ENCODE measurements at regions not wholly inside any gene's neighbourhood (a gene's known extent, or its start where the extent isn't known, plus 50 kb on each side); places are given as distances from the start of the nearest gene placed in this dataset.

- no peak for DNase-seq
Observed at GRCh38 chr6:87847135-87847829, 145.2 kb upstream of the AKIRIN2 start.

- no peak for DNase-seq
Observed at GRCh38 chr6:87846434-87846833, 144.4 kb upstream of the AKIRIN2 start.

GRCh38 chr6:87840324-87840723 lies 138.3 kb upstream of the AKIRIN2 start:
- no peak for DNase-seq

- DNase-seq, result no peak
Observed at GRCh38 chr6:87837876-87838275, 135.8 kb upstream of the AKIRIN2 start.

GRCh38 chr6:87837444-87837843 lies 135.4 kb upstream of the AKIRIN2 start:
- DNase-seq, result no peak

- DNase-seq, result no peak
Observed at GRCh38 chr6:87832025-87832825, 130.2 kb upstream of the AKIRIN2 start.

GRCh38 chr6:87830907-87831306 lies 128.9 kb upstream of the AKIRIN2 start:
- DNase-seq, result no peak

GRCh38 chr6:87829622-87830121 lies 127.6 kb upstream of the AKIRIN2 start:
- no peak for DNase-seq

- DNase-seq, result no peak
Observed at GRCh38 chr6:87828044-87828443, 126.0 kb upstream of the AKIRIN2 start.

GRCh38 chr6:87827346-87827745 lies 125.3 kb upstream of the AKIRIN2 start:
- DNase-seq, result no peak

GRCh38 chr6:87826424-87826823 lies 124.4 kb upstream of the AKIRIN2 start:
- DNase-seq, result no peak

- no peak for DNase-seq
Observed at GRCh38 chr6:87825821-87826221, 123.8 kb upstream of the AKIRIN2 start.

- DNase-seq, result no peak
Observed at GRCh38 chr6:87824958-87825491, 123.0 kb upstream of the AKIRIN2 start.

- no peak for DNase-seq
Observed at GRCh38 chr6:87822011-87822410, 120.0 kb upstream of the AKIRIN2 start.

GRCh38 chr6:87820343-87820984 lies 118.4 kb upstream of the AKIRIN2 start:
- no peak for DNase-seq

GRCh38 chr6:87817183-87817582 lies 115.2 kb upstream of the AKIRIN2 start:
- DNase-seq, result no peak

GRCh38 chr6:87815449-87815848 lies 113.4 kb upstream of the AKIRIN2 start:
- DNase-seq, result no peak

GRCh38 chr6:87808005-87808757 lies 106.1 kb upstream of the AKIRIN2 start:
- DNase-seq, result peak in 1 of 2 experiments; percentile 38

- DNase-seq, result no peak
Observed at GRCh38 chr6:87807475-87807874, 105.4 kb upstream of the AKIRIN2 start.

- DNase-seq, result no peak
Observed at GRCh38 chr6:87806635-87807034, 104.6 kb upstream of the AKIRIN2 start.

- DNase-seq, result no peak
Observed at GRCh38 chr6:87806099-87806498, 104.1 kb upstream of the AKIRIN2 start.

GRCh38 chr6:87803791-87804190 lies 101.8 kb upstream of the AKIRIN2 start:
- DNase-seq, result no peak

GRCh38 chr6:87799651-87800050 lies 97.6 kb upstream of the AKIRIN2 start:
- no peak for DNase-seq

All from activated T-cell treated with anti-CD3 and anti-CD28 coated beads, Interleukin-2, amount 50 U/mL, for 48 hours (primary cell).